Cardiac septum (tissue), 1 donor: ENCODE measurements at regions not wholly inside any gene's neighbourhood (a gene's known extent, or its start where the extent isn't known, plus 50 kb on each side); places are given as distances from the start of the nearest gene placed in this dataset.

Experiments
- DNase-seq: peaks from one replicate; pipeline ENCODE4 v3.0.0-alpha.2; 2020; ENCODE audit warnings: low spot score
- intact Hi-C: fragments of 100-400 bp; cut with DNase I; formaldehyde crosslinking; loops from one replicate; pipeline ENCODE4 v1.14.0; 2022
- donor health status: DM: no; HTN: no; CAD: no.

- intact Hi-C loops = no loop called here
- no peak for DNase-seq
These were observed 199.6 kb downstream of the EFHB start for GRCh38 chr3:19734453-19734852.

- intact Hi-C loops = no loop called here
- DNase-seq = no peak
These were observed 209.0 kb downstream of the EFHB start for GRCh38 chr3:19725000-19725399.

GRCh38 chr3:19717736-19718135 lies 216.3 kb downstream of the EFHB start:
- no peak for DNase-seq
- intact Hi-C loops = no loop called here

- no peak for DNase-seq
- intact Hi-C loops = no loop called here
These were observed 222.7 kb downstream of the EFHB start for GRCh38 chr3:19711160-19711782.

GRCh38 chr3:19702416-19703078 lies 231.5 kb downstream of the EFHB start:
- peak; percentile 67 for DNase-seq
- intact Hi-C loops = no loop called here

- intact Hi-C loops = no loop called here
- no peak for DNase-seq
These were observed 245.2 kb downstream of the EFHB start for GRCh38 chr3:19688767-19689166.

GRCh38 chr3:19668163-19668562 lies 265.9 kb downstream of the EFHB start:
- no peak for DNase-seq
- intact Hi-C loops = no loop called here

GRCh38 chr3:19662486-19662885 lies 271.5 kb downstream of the EFHB start:
- DNase-seq = no peak
- intact Hi-C loops = no loop called here

- intact Hi-C loops = no loop called here
- DNase-seq = no peak
These were observed 281.7 kb downstream of the EFHB start for GRCh38 chr3:19652336-19652735.

GRCh38 chr3:19645093-19645492 lies 288.9 kb downstream of the EFHB start:
- intact Hi-C loops = no loop called here

GRCh38 chr3:19644405-19644804 lies 289.6 kb downstream of the EFHB start:
- intact Hi-C loops = no loop called here
- no peak for DNase-seq

More at GRCh38 chr3:19645093-19645492, 288.9 kb downstream of the EFHB start:
- no peak for DNase-seq

- DNase-seq = no peak
- intact Hi-C loops = no loop called here
These were observed 292.6 kb downstream of the EFHB start for GRCh38 chr3:19641408-19641807.

- no peak for DNase-seq
- intact Hi-C loops = no loop called here
These were observed 301.6 kb downstream of the EFHB start for GRCh38 chr3:19632099-19633074.

- intact Hi-C loops = no loop called here
- no peak for DNase-seq
These were observed 335.1 kb downstream of the EFHB start for GRCh38 chr3:19598870-19599269.

- DNase-seq = no peak
- intact Hi-C loops = no loop called here
These were observed 337.6 kb downstream of the EFHB start for GRCh38 chr3:19596408-19596807.

GRCh38 chr3:19595884-19596283 lies 338.1 kb downstream of the EFHB start:
- DNase-seq = no peak
- intact Hi-C loops = no loop called here
